ENCODE measurements at regions not wholly inside any gene's neighbourhood (a gene's known extent, or its start where the extent isn't known, plus 50 kb on each side); places are given as distances from the start of the nearest gene placed in this dataset.
"Not testable (repeated sequence)": the region's sequence is repeated elsewhere in the genome, so short reads cannot be mapped to it uniquely, and the experiment has no call there.

DNA sequence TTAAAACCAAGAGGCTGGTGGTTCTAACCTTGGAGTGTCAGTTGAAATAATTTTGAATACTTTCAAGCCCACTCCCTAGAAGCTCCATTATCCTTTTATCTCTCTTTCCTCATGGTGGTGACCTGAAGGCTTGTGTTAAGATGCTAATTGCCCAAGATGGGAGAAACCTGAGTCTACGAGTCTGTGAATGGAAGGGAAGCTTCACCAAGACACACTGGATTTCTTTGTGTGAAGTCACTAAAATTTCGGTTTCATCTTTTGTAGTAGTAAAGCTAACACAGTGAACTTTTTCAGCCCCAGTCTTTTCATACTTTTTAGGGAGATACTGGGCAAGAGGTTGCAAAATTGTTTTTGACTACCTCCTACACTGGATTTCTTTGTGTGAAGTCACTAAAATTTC lies 351.4 kb upstream of the AADAT start:
- not testable (repeated sequence) for TF ChIP-seq CTCF (IDR thresholded peaks at IDR 0.05; ENCODE audit: extremely low read depth in 1 of 2, insufficient read depth in 1 of 2, low read depth in 1 of 2, low read length in 2 of 2); POLR2A (IDR thresholded peaks at IDR 0.05; ENCODE audit: low read depth, low read length); MAX (IDR thresholded peaks at IDR 0.05; ENCODE audit: insufficient read depth, insufficient read length); EZH2 (IDR thresholded peaks at IDR 0.05; ENCODE audit: borderline replicate concordance, low read depth, low read length, severe bottlenecking); POLR2AphosphoS5 (IDR thresholded peaks at IDR 0.05; ENCODE audit: insufficient read depth, low read depth, low read length); GATA2 (IDR thresholded peaks at IDR 0.05; ENCODE audit: insufficient read depth, insufficient read length, low read depth, low read length); FOS (IDR thresholded peaks at IDR 0.05; ENCODE audit: borderline replicate concordance, insufficient read depth, low read length); JUN (IDR thresholded peaks at IDR 0.05; ENCODE audit: borderline replicate concordance, insufficient read depth, insufficient read length, low read depth); MYC (IDR thresholded peaks at IDR 0.05; ENCODE audit: low read depth, low read length)
